ENCODE measurements at regions not wholly inside any gene's neighbourhood (a gene's known extent, or its start where the extent isn't known, plus 50 kb on each side); places are given as distances from the start of the nearest gene placed in this dataset.

GRCh38 chr12:25419595-25419994 lies 133.5 kb downstream of the LMNTD1 start:
- no peak for DNase-seq (ENCODE audit: low read depth in 1 of 2, low spot score in 2 of 2)

More at GRCh38 chr12:25419595-25419994, 133.5 kb downstream of the LMNTD1 start:
- Histone ChIP-seq H3K9me3 (ENCODE audit: insufficient read depth in 2 of 2, low read depth in 1 of 2, low read length in 1 of 2) (no peaks in the 10 kb centered on the region), H4K91ac (replicated peaks; ENCODE audit: insufficient read length, low read length) (no peak overlapping the region), H2AFZ (ENCODE audit: low read length) (no peak overlapping the region), H4K5ac (ENCODE audit: insufficient read length, low read depth, low read length) (no peak overlapping the region), H3K27me3 (replicated peaks in 1 of 4; ENCODE audit: control insufficient read depth in 3 of 4, extremely low read depth in 1 of 4, insufficient read depth in 3 of 4, low read length in 3 of 4) (no peaks in the 10 kb centered on the region), H2BK20ac (ENCODE audit: low read length) (no peak overlapping the region), H3K18ac (ENCODE audit: extremely low read depth, low read length) (no peak overlapping the region), H3K56ac (replicated peaks; ENCODE audit: insufficient read length, low read depth, low read length) (no peak overlapping the region), H3K4me1 (replicated peaks in 1 of 4; ENCODE audit: control insufficient read depth in 3 of 4, insufficient read depth in 4 of 4, low read length in 3 of 4) (no peaks in the 10 kb centered on the region), H3K27ac (ENCODE audit: low read depth, low read length) (no peak overlapping the region), H4K20me1 (replicated peaks in 1 of 2; ENCODE audit: control insufficient read depth in 1 of 2, insufficient read depth in 2 of 2, low read length in 2 of 2) (no peaks in the 10 kb centered on the region), H3K4me2 (ENCODE audit: insufficient read depth in 1 of 2, low read depth in 2 of 2, low read length in 2 of 2) (no peak overlapping the region), H2BK120ac (replicated peaks; ENCODE audit: low read depth, low read length) (no peak overlapping the region), H3K23me2 (ENCODE audit: low read depth, low read length) (no peaks in the 10 kb centered on the region), H3K4me3 (ENCODE audit: extremely low read depth in 1 of 4, insufficient read depth in 2 of 4, low read depth in 3 of 4, low read length in 4 of 4) (no peak overlapping the region), H3K4ac (replicated peaks; ENCODE audit: insufficient read length, low read depth, low read length) (no peak overlapping the region), H3K79me2 (ENCODE audit: control insufficient read depth in 1 of 2, insufficient read depth in 2 of 2, low read length in 2 of 2) (no peaks in the 10 kb centered on the region), H2BK15ac (ENCODE audit: low read length) (no peak overlapping the region), H3K23ac (ENCODE audit: insufficient read length) (no peak overlapping the region), H3K14ac (ENCODE audit: insufficient read length) (no peak overlapping the region), H3K79me1 (ENCODE audit: low read depth, low read length) (no peaks in the 10 kb centered on the region), H2AK5ac (ENCODE audit: low read depth, low read length) (no peak overlapping the region), H2BK5ac (ENCODE audit: low read depth, low read length) (no peak overlapping the region), H2BK12ac (ENCODE audit: low read depth, low read length) (no peak overlapping the region), H3K9ac (replicated peaks in 1 of 4; ENCODE audit: extremely low read depth in 1 of 4, low read depth in 3 of 4, low read length in 3 of 4) (no peak overlapping the region), H4K8ac (ENCODE audit: extremely low read depth, insufficient read depth, low read length) (no peak overlapping the region), H3K36me3 (ENCODE audit: control insufficient read depth in 2 of 4, insufficient read depth in 4 of 4, low read length in 3 of 4) (no peaks in the 10 kb centered on the region)
- TF ChIP-seq ATF3 (IDR thresholded peaks at IDR 0.05; ENCODE audit: insufficient read depth, low read depth, low read length) = no peak
- ChIA-PET POLR2A (ENCODE audit: partially characterized antibody) (no interaction called here), CTCF (ENCODE audit: partially characterized antibody) (no interaction called here)
- no peak for FAIRE-seq
- 67 to 83% methylated on average over 1 to 2 of the region's 2 CpGs for WGBS, 2 experiments (ENCODE audit: extremely low coverage in 1 of 2, insufficient coverage in 1 of 2, insufficient read length in 1 of 2, insufficient replicate concordance in 2 of 2, low coverage in 1 of 2, low lambda C conversion rate in 2 of 2, missing lambda C conversion rate in 1 of 2)

All from H1 (cell line).